HepG2 (cell line): ENCODE measurements at regions not wholly inside any gene's neighbourhood (a gene's known extent, or its start where the extent isn't known, plus 50 kb on each side); places are given as distances from the start of the nearest gene placed in this dataset.

Experiments used
- CBX5 ChIP-seq: sonication (generic); formaldehyde crosslinking; IDR thresholded peaks from 2 replicates; pipeline ENCODE4 v1.4.0; 2020; ENCODE audit warnings: missing genetic modification reagents, borderline replicate concordance
- CENPT ChIP-seq: sonication (generic); formaldehyde crosslinking; IDR thresholded peaks from 2 replicates; pipeline ENCODE4 v1.8.0; 2022; ENCODE audit warnings: low read depth, mild to moderate bottlenecking, moderate library complexity, missing genetic modification reagents
- DMTF1 ChIP-seq: sonication (generic); formaldehyde crosslinking; IDR thresholded peaks from 2 replicates; pipeline ENCODE4 v1.4.0; 2020; ENCODE audit warnings: mild to moderate bottlenecking, missing genetic modification reagents
- EHMT2 ChIP-seq: fragments of 200-600 bp; sonication (generic); IDR thresholded peaks from 2 replicates; pipeline ENCODE4 v1.7.0; 2017; ENCODE audit warnings: antibody characterized with exemption, low read depth, low read length, borderline replicate concordance
- MXD1 ChIP-seq: sonication (generic); formaldehyde crosslinking; IDR thresholded peaks from 2 replicates; pipeline ENCODE4 v1.4.0; 2020; ENCODE audit warnings: mild to moderate bottlenecking, missing genetic modification reagents
- TMF1 ChIP-seq: sonication (generic); formaldehyde crosslinking; IDR thresholded peaks from 2 replicates; pipeline ENCODE4 v1.8.1; 2022; ENCODE audit warnings: low read depth, missing genetic modification reagents
- ZHX2 ChIP-seq, 2 experiments: sonication (generic) in 1 of 2; formaldehyde crosslinking in 1 of 2; IDR thresholded peaks; 2 replicates each; pipeline versions ENCODE4 v1.6.1 to v1.9.0; 2014 to 2022; ENCODE audit warnings: antibody characterized with exemption in 1 of 2, borderline replicate concordance in 1 of 2, inconsistent platforms in 1 of 2, low read depth in 1 of 2, missing genetic modification reagents in 1 of 2
- ZNF138 ChIP-seq: sonication (generic); formaldehyde crosslinking; IDR thresholded peaks from 2 replicates; pipeline ENCODE4 v1.5.0; 2020; ENCODE audit warnings: mild to moderate bottlenecking, low read depth, missing genetic modification reagents
- ZNF3 ChIP-seq: IDR thresholded peaks from 2 replicates; pipeline ENCODE4 v1.7.0; 2017; ENCODE audit warnings: inconsistent platforms
- ZNF510 ChIP-seq: sonication (generic); formaldehyde crosslinking; IDR thresholded peaks from 2 replicates; pipeline ENCODE4 v1.4.0; 2020; ENCODE audit warnings: low read depth, mild to moderate bottlenecking, missing genetic modification reagents
- ZNF891 ChIP-seq: sonication (generic); formaldehyde crosslinking; IDR thresholded peaks from 2 replicates; pipeline ENCODE4 v1.5.0; 2020; ENCODE audit warnings: mild to moderate bottlenecking, missing genetic modification reagents
- ZSCAN25 ChIP-seq: sonication (generic); formaldehyde crosslinking; IDR thresholded peaks from 2 replicates; pipeline ENCODE4 v1.8.0; 2022; ENCODE audit warnings: mild to moderate bottlenecking, missing genetic modification reagents

- TF ChIP-seq ZNF891 (CRISPR knock-in tag) (no peak), MXD1 (peak; percentile 38; the same call in 1 of the 2 replicates), ZSCAN25 (CRISPR knock-in tag) (no peak), DMTF1 (CRISPR knock-in tag) (no peak), ZNF3 (CRISPR knock-in tag) (no peak), EHMT2 (no peak), ZNF510 (CRISPR knock-in tag) (no peak), ZNF138 (CRISPR knock-in tag) (no peak), CBX5 (CRISPR knock-in tag) (no peak), TMF1 (CRISPR knock-in tag) (no peak), CENPT (CRISPR knock-in tag) (no peak), ZHX2 (IDR thresholded peaks at IDR 0.05; ENCODE audit: low read depth) (no peak), ZHX2 (CRISPR knock-in tag; IDR thresholded peaks at IDR 0.05; ENCODE audit: borderline replicate concordance) (no peak)
Observed at GRCh38 chrX:39907964-39908661, 189.6 kb downstream of the BCOR start (continued).
